IMR-90 (cell line): ENCODE measurements at regions not wholly inside any gene's neighbourhood (a gene's known extent, or its start where the extent isn't known, plus 50 kb on each side); places are given as distances from the start of the nearest gene placed in this dataset.

Experiments used
- ATAC-seq: fragments of 200-7000 bp; cut with Tn5 transposase; 2 replicates; pipeline ENCODE4 v1.9.1; 2020; ENCODE audit warnings: low read depth, mild to moderate bottlenecking, moderate library complexity
- BruUV-seq: library from RNA; stranded (reverse); fragments of 400-500 nt; replicated peaks from 2 replicates; lab custom pipeline; 2021; lab: Mats Ljungman, UMichigan
- CTCF ChIA-PET: fragments of 300-600 bp; formaldehyde crosslinking; extraction: SDS; loops from one replicate; lab custom pipeline; 2021; ENCODE audit warnings: antibody characterized with exemption; lab: Yijun Ruan, JAX
- POLR2A ChIA-PET: fragments of 300-600 bp; sonication (Branson Sonifier 250); formaldehyde crosslinking; loops from one replicate; lab custom pipeline; 2022; ENCODE audit warnings: antibody characterized with exemption; ENCODE audit not compliant: unreplicated experiment; lab: Charles Lee
- DNase-seq: peaks from one replicate; pipeline ENCODE4 v3.0.0; 2013
- H2AFZ ChIP-seq: replicated peaks from 2 replicates; pipeline ENCODE3; 2013; ENCODE audit warnings: low read length, mild to moderate bottlenecking; ENCODE audit not compliant: poor library complexity
- H2AK5ac ChIP-seq: 2 replicates; pipeline ENCODE4 v1.6.1; 2013; ENCODE audit warnings: low read depth, low read length, inconsistent platforms
- H2AK9ac ChIP-seq: replicated peaks from 2 replicates; pipeline ENCODE3; 2013; ENCODE audit warnings: mild to moderate bottlenecking, low read depth, low read length, moderate library complexity; ENCODE audit not compliant: poor library complexity
- H2BK120ac ChIP-seq: 2 replicates; pipeline ENCODE4 v1.6.1; 2013; ENCODE audit warnings: low read depth, low read length, inconsistent platforms
- H2BK15ac ChIP-seq: 3 replicates; pipeline ENCODE4 v1.6.1; 2013; ENCODE audit warnings: low read depth, low read length, inconsistent platforms
- H2BK20ac ChIP-seq: 2 replicates; pipeline ENCODE4 v1.6.1; 2013; ENCODE audit warnings: low read depth, mild to moderate bottlenecking, inconsistent platforms, low read length, moderate library complexity
- H2BK5ac ChIP-seq: 2 replicates; pipeline ENCODE4 v1.6.1; 2013; ENCODE audit warnings: mild to moderate bottlenecking, low read depth, low read length, inconsistent platforms; ENCODE audit not compliant: poor library complexity, severe bottlenecking
- H3K14ac ChIP-seq: replicated peaks from 2 replicates; pipeline ENCODE4 v1.6.1; 2013; ENCODE audit warnings: low read depth, low read length, inconsistent platforms
- H3K18ac ChIP-seq: 2 replicates; pipeline ENCODE4 v1.6.1; 2013; ENCODE audit warnings: low read depth, low read length, control low read depth
- H3K23ac ChIP-seq: 2 replicates; pipeline ENCODE4 v1.6.1; 2013; ENCODE audit warnings: low read depth, low read length, inconsistent platforms
- H3K27ac ChIP-seq: 2 replicates; pipeline ENCODE4 v1.5.1; 2013; ENCODE audit warnings: mild to moderate bottlenecking, control low read depth, low read length; ENCODE audit not compliant: insufficient read depth
- H3K27me3 ChIP-seq: 2 replicates; pipeline ENCODE4 v1.6.1; 2013; ENCODE audit warnings: low read length; ENCODE audit not compliant: control insufficient read depth, insufficient read depth
- H3K36me3 ChIP-seq: 2 replicates; pipeline ENCODE4 v1.6.1; 2013; ENCODE audit warnings: low read length, mixed read lengths; ENCODE audit not compliant: control insufficient read depth, insufficient read depth
- H3K4ac ChIP-seq: 2 replicates; pipeline ENCODE4 v1.6.1; 2013; ENCODE audit warnings: low read depth, low read length, inconsistent platforms
- H3K4me1 ChIP-seq: 2 replicates; pipeline ENCODE4 v1.6.1; 2013; ENCODE audit warnings: low read length, mixed read lengths; ENCODE audit not compliant: control insufficient read depth, insufficient read depth
- H3K4me2 ChIP-seq: 2 replicates; pipeline ENCODE4 v1.6.1; 2013; ENCODE audit warnings: low read depth, mild to moderate bottlenecking, control low read depth, low read length, moderate library complexity
- H3K4me3 ChIP-seq: 2 replicates; pipeline ENCODE4 v1.5.1; 2013; ENCODE audit warnings: low read depth, mild to moderate bottlenecking, control low read depth, low read length, moderate library complexity; ENCODE audit not compliant: insufficient read depth
- H3K56ac ChIP-seq: 2 replicates; pipeline ENCODE4 v1.6.1; 2013; ENCODE audit warnings: low read length, inconsistent platforms; ENCODE audit not compliant: insufficient read depth; ENCODE audit errors: extremely low read depth
- H3K79me1 ChIP-seq, 2 experiments: 2 replicates each; pipeline ENCODE4 v1.6.1; 2013; ENCODE audit warnings: low read length in 2 of 2, inconsistent platforms in 1 of 2, low read depth in 1 of 2
- H3K9ac ChIP-seq: 2 replicates; pipeline ENCODE4 v1.6.1; 2013; ENCODE audit warnings: low read depth, low read length, control low read depth
- H3K9me1 ChIP-seq: 2 replicates; pipeline ENCODE4 v1.6.1; 2013; ENCODE audit warnings: low read length, inconsistent platforms; ENCODE audit not compliant: insufficient read depth
- H3K9me3 ChIP-seq: 2 replicates; pipeline ENCODE4 v1.6.1; 2013; ENCODE audit warnings: low read length; ENCODE audit not compliant: control insufficient read depth, insufficient read depth
- H4K20me1 ChIP-seq: 2 replicates; pipeline ENCODE4 v1.6.1; 2013; ENCODE audit warnings: low read length, inconsistent platforms; ENCODE audit not compliant: insufficient read depth
- H4K5ac ChIP-seq: 2 replicates; pipeline ENCODE4 v1.6.1; 2013; ENCODE audit warnings: mild to moderate bottlenecking, low read depth, low read length, control low read depth
- H4K8ac ChIP-seq, 2 experiments: 2 replicates each; pipeline ENCODE4 v1.6.1; 2013; ENCODE audit warnings: low read depth in 2 of 2, low read length in 2 of 2, control low read depth in 1 of 2, inconsistent platforms in 1 of 2
- H4K91ac ChIP-seq: 2 replicates; pipeline ENCODE4 v1.6.1; 2013; ENCODE audit warnings: low read depth, low read length, inconsistent platforms; ENCODE audit not compliant: insufficient read depth
- BHLHE40 ChIP-seq: fragments of 150-350 bp; IDR thresholded peaks from 2 replicates; pipeline ENCODE4 v1.6.1; 2016; ENCODE audit warnings: mild to moderate bottlenecking, low read depth, low read length
- CEBPB ChIP-seq: IDR thresholded peaks from 2 replicates; pipeline ENCODE4 v1.6.1; 2012; ENCODE audit warnings: low read depth, low read length, improper control_type of control experiment
- CHD1 ChIP-seq: IDR thresholded peaks from 2 replicates; pipeline ENCODE4 v1.6.1; 2012; ENCODE audit warnings: low read depth, low read length, improper control_type of control experiment
- FOS ChIP-seq: fragments of 150-350 bp; IDR thresholded peaks from 2 replicates; pipeline ENCODE4 v1.6.1; 2016; ENCODE audit warnings: low read depth, low read length
- MAFK ChIP-seq: IDR thresholded peaks from 2 replicates; pipeline ENCODE4 v1.6.1; 2012; ENCODE audit warnings: low read depth, low read length, improper control_type of control experiment
- RCOR1 ChIP-seq: IDR thresholded peaks from 2 replicates; pipeline ENCODE4 v1.6.1; 2012; ENCODE audit warnings: mild to moderate bottlenecking, low read length, improper control_type of control experiment; ENCODE audit not compliant: insufficient replicate concordance
- SMC3 ChIP-seq: fragments of 150-350 bp; IDR thresholded peaks from 2 replicates; pipeline ENCODE4 v1.6.1; 2016; ENCODE audit warnings: low read depth, mild to moderate bottlenecking, antibody characterized with exemption, low read length, moderate library complexity
- WGBS, 2 experiments: methylation state at CpG; one replicate each; pipeline versions ENCODE4 v1.1.5 to v1.1.7; 2013; ENCODE audit warnings: missing lambda C conversion rate in 2 of 2; ENCODE audit not compliant: insufficient read length in 1 of 2; ENCODE audit errors: extremely low coverage in 2 of 2; 5-methylcytosine and 5-hydroxymethylcytosine counted together
- dilution Hi-C: fragments of 300-500 bp; cut with HindIII; formaldehyde crosslinking; loops from one replicate; pipeline ENCODE4 v1.14.3; 2018; ENCODE audit warnings: low sequenced_read_pairs; ENCODE audit not compliant: unreplicated experiment
- in situ Hi-C: fragments of 300-500 bp; cut with MboI; formaldehyde crosslinking; loops from 3 replicates; pipeline ENCODE4 v1.14.3; 2019; ENCODE audit warnings: low sequenced_read_pairs, inconsistent platforms, mixed read lengths
- intact Hi-C: fragments of 100-400 bp; cut with micrococcal nuclease; formaldehyde crosslinking; loops from 2 replicates; pipeline ENCODE4 v1.10.0; 2022
- TF ChIP-seq, protein P1 (sequence below): fragments of 150-350 bp; IDR thresholded peaks from 2 replicates; pipeline ENCODE4 v1.6.1; 2017; ENCODE audit warnings: mild to moderate bottlenecking, antibody characterized with exemption, low read length, low read depth

DNA sequence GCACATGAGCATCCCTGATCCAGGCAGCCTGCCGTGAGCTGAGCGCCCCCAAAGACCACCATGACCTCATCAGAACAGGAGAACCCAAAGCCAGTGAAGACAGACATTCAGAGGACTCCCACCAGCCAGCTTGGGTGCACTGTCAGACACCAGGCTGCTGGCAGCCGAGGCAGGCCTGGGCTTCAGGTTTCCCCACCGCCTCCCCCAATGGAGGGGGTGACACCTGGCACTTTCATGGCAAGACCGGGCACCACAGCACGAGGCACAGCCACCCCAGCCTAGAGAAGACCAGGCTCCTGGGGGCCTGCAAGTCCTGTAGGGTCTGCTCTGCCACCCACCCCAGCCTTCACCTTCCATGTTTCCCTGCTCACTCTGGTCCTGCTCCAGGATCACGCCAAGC is 140.5 kb downstream of the C16orf95 start:
- no TSS peak for BruUV-seq
- H4K91ac ChIP-seq = no peak overlapping the region

More for the DNA sequence above, 140.5 kb downstream of the C16orf95 start:
- H3K9me1 ChIP-seq = peaks cover 7% of the 10 kb centered on the region; the same call in 1 of the 2 replicates
- no peak overlapping the region for H3K23ac ChIP-seq
- H3K9me3 ChIP-seq = peaks cover 5% of the 10 kb centered on the region
- ATAC-seq = no peak
- H4K8ac ChIP-seq = no peak overlapping the region
- H3K4me2 ChIP-seq = no peak overlapping the region
- no peak overlapping the region for H3K56ac ChIP-seq
- no peak overlapping the region for H3K14ac ChIP-seq
- no peak overlapping the region for H3K9ac ChIP-seq
- DNase-seq = no peak
- no peak overlapping the region for H2BK15ac ChIP-seq
- no peaks in the 10 kb centered on the region for H4K20me1 ChIP-seq
- H2BK5ac ChIP-seq = no peak overlapping the region
- no peak overlapping the region for H3K4ac ChIP-seq
- no peak overlapping the region for H4K5ac ChIP-seq
- H3K4me3 ChIP-seq = no peak overlapping the region
- H3K18ac ChIP-seq = no peak overlapping the region
- intact Hi-C loops (no loop called here), in situ Hi-C loops (no loop called here), dilution Hi-C loops (no loop called here)
- H2BK120ac ChIP-seq = no peak overlapping the region
- no peak overlapping the region for H2AK5ac ChIP-seq
- no peak for TF ChIP-seq BHLHE40
- TF ChIP-seq, protein P1, sequence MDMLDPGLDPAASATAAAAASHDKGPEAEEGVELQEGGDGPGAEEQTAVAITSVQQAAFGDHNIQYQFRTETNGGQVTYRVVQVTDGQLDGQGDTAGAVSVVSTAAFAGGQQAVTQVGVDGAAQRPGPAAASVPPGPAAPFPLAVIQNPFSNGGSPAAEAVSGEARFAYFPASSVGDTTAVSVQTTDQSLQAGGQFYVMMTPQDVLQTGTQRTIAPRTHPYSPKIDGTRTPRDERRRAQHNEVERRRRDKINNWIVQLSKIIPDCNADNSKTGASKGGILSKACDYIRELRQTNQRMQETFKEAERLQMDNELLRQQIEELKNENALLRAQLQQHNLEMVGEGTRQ = no peak
- TF ChIP-seq CHD1 = no peak
- no peak for TF ChIP-seq SMC3
- TF ChIP-seq CEBPB = no peak
- no peak for TF ChIP-seq FOS
- TF ChIP-seq RCOR1 = no peak
- TF ChIP-seq MAFK = no peak
- H2BK20ac ChIP-seq = no peak overlapping the region
- POLR2A ChIA-PET = no interaction called here
- H3K27me3 ChIP-seq = peaks cover 6% of the 10 kb centered on the region; the same call in 1 of the 2 replicates
- no peak overlapping the region for H2AK9ac ChIP-seq
- H3K36me3 ChIP-seq = no peaks in the 10 kb centered on the region
- H2AFZ ChIP-seq = no peak overlapping the region
- CTCF ChIA-PET = no interaction called here
- peaks cover 7% of the 10 kb centered on the region for H3K4me1 ChIP-seq
- H3K27ac ChIP-seq = no peak overlapping the region
- H3K79me1 ChIP-seq = no peaks in the 10 kb centered on the region
- 97% methylated on average over 5 of the region's 7 CpGs; no CpG with 5 or more reads in 1 of the 2 experiments for WGBS, 2 experiments
